ENCODE measurements at regions not wholly inside any gene's neighbourhood (a gene's known extent, or its start where the extent isn't known, plus 50 kb on each side); places are given as distances from the start of the nearest gene placed in this dataset.
"Not testable (repeated sequence)": the region's sequence is repeated elsewhere in the genome, so short reads cannot be mapped to it uniquely, and the experiment has no call there.

DNA sequence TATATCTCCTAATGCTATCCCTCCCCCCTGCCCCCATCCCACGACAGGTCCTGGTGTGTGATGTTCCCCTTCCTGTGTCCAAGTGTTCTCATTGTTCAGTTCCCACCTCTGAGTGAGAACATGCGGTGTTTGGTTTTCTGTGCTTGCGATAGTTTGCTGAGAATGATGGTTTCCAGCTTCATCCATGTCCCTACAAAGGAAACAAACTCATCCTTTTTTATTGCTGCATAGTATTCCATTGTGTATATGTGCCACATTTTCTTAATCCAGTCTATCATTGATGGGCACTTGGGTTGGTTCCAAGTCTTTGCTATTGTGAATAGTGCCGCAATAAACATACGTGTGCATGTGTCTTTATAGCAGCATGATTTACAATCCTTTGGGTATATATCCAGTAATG, 146.9 kb downstream of the LYPLAL1 start:
- DNase-seq (ENCODE audit: low read depth): not testable (repeated sequence)

GRCh38 chr1:219318826-219319225, 145.1 kb downstream of the LYPLAL1 start:
- no peak for DNase-seq (ENCODE audit: low read depth)

DNA sequence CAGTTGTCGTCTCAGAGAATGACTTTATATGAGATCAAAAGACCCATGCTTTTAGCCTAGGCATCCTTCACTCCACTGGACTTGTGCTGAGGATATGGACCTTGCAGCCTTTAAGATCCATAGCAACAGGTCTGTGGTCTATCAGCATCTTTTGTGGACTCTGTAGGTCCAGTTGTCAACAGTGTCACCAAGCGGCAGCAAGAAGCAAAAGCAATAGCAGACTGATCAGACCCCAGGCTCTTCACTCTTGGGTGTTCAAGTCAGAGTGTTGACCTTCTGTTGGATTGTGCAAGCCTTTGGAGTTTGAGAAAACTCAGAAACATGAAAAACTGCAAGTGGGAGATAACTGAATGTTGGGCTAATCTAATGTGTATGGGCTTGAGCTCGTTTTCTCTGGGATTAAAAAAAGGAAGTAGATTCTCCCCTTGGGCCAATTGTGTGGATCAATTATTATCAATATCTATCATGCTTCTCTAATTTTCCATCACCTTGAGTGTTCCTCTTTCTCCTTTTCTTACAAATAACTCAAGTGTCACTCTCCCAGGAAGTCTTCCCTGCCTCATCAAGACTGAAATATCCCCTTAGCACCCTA, 144.2 kb downstream of the LYPLAL1 start:
- DNase-seq (ENCODE audit: low read depth): no peak

DNA sequence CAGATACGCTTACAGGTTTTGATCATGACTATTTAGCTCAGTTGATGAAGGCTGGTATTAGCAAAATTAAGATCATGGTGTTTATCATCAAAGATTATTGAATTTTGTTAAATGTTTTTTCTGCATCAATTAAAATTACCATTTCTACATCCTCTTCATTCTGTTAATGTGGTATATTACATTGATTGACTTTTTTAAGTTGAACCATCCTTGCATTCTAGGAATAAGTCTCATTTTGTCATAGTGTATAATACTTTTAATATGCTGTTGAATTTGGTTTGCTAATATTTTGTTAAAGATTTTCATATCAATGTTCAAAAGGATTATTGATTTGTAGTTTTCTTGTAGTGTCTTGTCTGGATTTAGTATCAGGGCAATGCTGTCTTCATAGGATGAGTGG, 142.4 kb downstream of the LYPLAL1 start:
- no peak for DNase-seq (ENCODE audit: low read depth)

- DNase-seq (ENCODE audit: low read depth): no peak
Observed at GRCh38 chr1:219313961-219314360, 140.3 kb downstream of the LYPLAL1 start.

GRCh38 chr1:219312967-219313366, 139.3 kb downstream of the LYPLAL1 start:
- peak; percentile 37 for DNase-seq (ENCODE audit: low read depth)

- DNase-seq (ENCODE audit: low read depth): no peak
Observed at GRCh38 chr1:219310181-219310728, 136.6 kb downstream of the LYPLAL1 start.

DNA sequence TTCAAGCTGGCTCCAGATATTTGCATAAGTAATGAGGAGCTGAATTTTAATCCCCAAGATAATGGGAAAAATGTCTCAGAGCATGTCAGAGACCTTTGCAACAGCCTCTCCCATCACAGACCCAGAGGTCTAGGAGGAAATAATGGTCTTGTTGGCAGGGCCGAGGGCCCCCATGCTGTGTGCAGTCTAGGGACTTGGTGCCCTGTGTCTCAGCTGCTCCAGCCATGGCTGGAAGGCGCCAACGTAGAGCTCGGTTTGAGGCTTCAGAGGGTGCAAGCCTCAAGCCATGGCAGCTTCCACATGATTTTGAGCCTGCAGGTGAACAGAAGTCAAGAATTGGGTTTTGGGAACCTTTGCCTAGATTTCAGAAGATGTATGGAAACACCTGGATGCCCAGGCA, 134.7 kb downstream of the LYPLAL1 start:
- DNase-seq (ENCODE audit: low read depth): no peak

DNA sequence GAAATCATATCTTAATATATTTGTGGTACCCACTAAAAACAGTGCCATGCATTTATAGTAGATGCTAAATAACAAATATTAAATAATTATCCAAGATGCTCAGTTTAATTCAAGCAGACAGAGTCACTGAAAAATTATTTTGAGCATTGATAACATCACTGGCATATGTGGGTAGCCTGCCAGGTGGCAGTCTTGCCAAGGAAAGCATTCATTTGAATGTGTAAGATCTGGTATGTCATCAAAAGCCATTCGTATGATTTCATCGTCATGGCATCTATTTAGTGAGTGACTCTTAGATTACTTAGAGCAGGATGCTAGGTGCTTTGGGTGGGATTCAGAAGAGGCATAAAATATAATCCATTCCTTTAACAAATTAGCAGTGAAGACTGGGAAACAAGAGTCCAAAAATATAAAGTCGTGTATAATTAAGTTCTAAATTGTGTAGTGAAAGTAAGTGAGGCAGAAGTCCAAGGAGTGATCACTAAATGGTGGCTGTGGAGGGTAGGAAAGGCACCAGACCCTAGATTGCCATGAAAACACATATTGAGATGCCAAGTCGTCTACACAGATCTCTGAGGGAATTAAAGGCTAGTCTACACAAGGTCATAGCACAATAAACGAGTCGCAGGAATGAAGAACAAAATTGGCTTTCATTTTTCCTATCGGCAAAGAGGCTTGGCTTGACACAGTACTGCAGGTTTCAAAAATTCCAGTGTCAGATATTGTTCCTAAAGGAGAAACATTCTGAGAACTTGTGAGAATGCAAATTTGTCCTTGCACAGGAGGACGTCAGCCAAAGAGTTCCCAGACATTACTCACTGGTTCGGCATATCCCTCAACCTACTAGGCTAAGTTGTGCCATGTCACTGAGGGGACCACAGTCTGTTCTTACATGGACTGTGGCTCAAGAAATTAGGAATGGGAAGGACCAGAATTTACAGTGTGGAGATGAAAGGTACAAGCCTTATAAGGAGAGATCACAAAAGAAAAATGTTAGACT, 130.8 kb downstream of the LYPLAL1 start:
- peak; percentile 71 for DNase-seq (ENCODE audit: low read depth)

- DNase-seq (ENCODE audit: low read depth): no peak
Observed at GRCh38 chr1:219302697-219303096, 129.0 kb downstream of the LYPLAL1 start.

DNA sequence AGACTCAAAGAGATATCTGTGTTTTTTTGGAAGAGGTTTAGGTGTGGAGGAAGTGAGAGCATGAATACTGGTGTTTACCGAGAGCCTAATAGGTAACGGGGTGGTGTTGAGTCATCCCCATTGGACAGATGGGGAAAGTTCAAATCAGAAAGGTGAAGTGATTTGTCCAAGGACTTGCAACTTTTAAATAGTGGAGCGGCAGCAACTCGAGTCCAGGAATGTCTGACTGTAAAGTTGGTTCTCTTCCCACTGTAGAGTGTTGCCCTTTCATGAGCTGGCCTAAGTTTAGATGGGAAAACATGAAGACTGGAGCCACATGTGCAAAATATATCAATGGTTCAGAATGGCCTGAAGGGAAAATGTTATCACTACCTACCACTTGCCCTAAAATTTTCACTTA, 125.7 kb downstream of the LYPLAL1 start:
- no peak for DNase-seq (ENCODE audit: low read depth)

DNA sequence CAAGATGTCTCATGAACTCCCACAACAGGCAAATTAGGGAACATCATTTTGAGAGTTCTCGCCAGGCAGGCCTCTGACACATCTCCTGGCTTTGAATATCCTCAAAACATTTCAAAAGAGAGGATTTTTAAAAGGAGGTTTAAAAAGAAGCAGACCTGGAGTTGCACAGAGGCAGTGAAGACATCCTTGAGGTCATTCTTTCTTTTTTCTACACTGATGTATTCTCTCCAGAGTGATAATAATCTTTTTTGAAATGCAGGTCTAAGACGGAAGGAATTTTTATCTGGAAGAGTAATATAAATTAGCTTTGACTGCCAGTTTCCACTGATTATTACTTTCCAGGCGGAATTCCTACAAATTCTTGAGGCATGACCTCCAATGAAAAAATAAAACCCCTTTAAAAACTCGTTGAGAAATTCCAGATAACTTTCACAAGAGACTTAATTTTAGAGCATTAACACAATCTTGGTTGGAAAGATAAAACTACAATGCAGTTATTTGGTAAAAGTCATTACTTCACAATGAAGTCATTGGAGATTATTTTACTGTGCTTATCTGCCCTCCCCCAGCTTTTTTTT, 125.0 kb downstream of the LYPLAL1 start:
- no peak for DNase-seq (ENCODE audit: low read depth)

GRCh38 chr1:219296430-219297355, 123.0 kb downstream of the LYPLAL1 start:
- DNase-seq (ENCODE audit: low read depth): no peak

- no peak for DNase-seq (ENCODE audit: low read depth)
Observed at GRCh38 chr1:219294251-219294650, 120.6 kb downstream of the LYPLAL1 start.

- DNase-seq (ENCODE audit: low read depth): no peak
Observed at GRCh38 chr1:219293410-219293809, 119.7 kb downstream of the LYPLAL1 start.

GRCh38 chr1:219292999-219293398, 119.3 kb downstream of the LYPLAL1 start:
- DNase-seq (ENCODE audit: low read depth): no peak

- no peak for DNase-seq (ENCODE audit: low read depth)
Observed at GRCh38 chr1:219292341-219292740, 118.7 kb downstream of the LYPLAL1 start.

GRCh38 chr1:219289171-219289570, 115.5 kb downstream of the LYPLAL1 start:
- DNase-seq (ENCODE audit: low read depth): no peak

DNA sequence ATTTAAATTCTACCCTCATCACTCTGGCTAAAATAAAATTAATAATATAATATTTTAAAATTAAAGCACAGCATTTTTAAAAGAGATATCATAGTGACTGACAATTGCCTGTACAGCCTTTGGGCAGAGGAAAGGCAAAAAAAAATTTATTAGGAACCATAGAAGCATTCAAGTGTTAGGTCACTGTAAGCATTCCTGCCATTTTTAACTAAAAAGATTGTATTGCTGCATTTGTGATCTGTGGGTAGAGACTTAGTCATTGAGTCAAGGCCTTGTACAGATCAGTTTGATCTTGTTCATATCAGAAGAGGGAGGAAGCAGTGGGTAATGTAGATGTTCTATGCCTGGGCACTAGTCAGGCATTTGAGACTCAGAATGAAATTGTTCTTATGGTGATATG, 109.9 kb downstream of the LYPLAL1 start:
- DNase-seq (ENCODE audit: low read depth): no peak

GRCh38 chr1:219281831-219282230, 108.2 kb downstream of the LYPLAL1 start:
- no peak for DNase-seq (ENCODE audit: low read depth)
